Calu3 (cell line): ENCODE measurements at regions not wholly inside any gene's neighbourhood (a gene's known extent, or its start where the extent isn't known, plus 50 kb on each side); places are given as distances from the start of the nearest gene placed in this dataset.

Experiments used
- BruUV-seq: library from RNA; stranded (reverse); fragments of 400-500 nt; replicated peaks from 2 replicates; lab custom pipeline; 2021; lab: Mats Ljungman, UMichigan
- CTCF ChIA-PET: fragments of 300-600 bp; sonication (Branson Sonifier 250); formaldehyde crosslinking; loops from one replicate; lab custom pipeline; 2022; ENCODE audit warnings: antibody characterized with exemption; lab: Charles Lee
- DNase-seq: peaks from one replicate; pipeline ENCODE4 v3.0.0; 2022
- H3K27ac Mint-ChIP-seq: one replicate; pipeline ENCODE4 v1.8.0; 2022; ENCODE audit warnings: mixed read lengths; ENCODE audit not compliant: unreplicated experiment
- H3K27me3 Mint-ChIP-seq: one replicate; pipeline ENCODE4 v1.8.0; 2022; ENCODE audit warnings: mixed read lengths; ENCODE audit not compliant: unreplicated experiment
- H3K36me3 Mint-ChIP-seq: one replicate; pipeline ENCODE4 v1.8.0; 2022; ENCODE audit warnings: mild to moderate bottlenecking, moderate library complexity, mixed read lengths; ENCODE audit not compliant: insufficient read depth, unreplicated experiment
- H3K4me1 Mint-ChIP-seq: one replicate; pipeline ENCODE4 v1.8.0; 2022; ENCODE audit warnings: mild to moderate bottlenecking, low read depth, mixed read lengths; ENCODE audit not compliant: unreplicated experiment
- H3K4me3 Mint-ChIP-seq: one replicate; pipeline ENCODE4 v1.8.0; 2022; ENCODE audit warnings: mild to moderate bottlenecking, low read depth, moderate library complexity, mixed read lengths; ENCODE audit not compliant: unreplicated experiment
- H3K9me3 Mint-ChIP-seq: one replicate; pipeline ENCODE4 v1.8.0; 2022; ENCODE audit warnings: low read depth, mixed read lengths; ENCODE audit not compliant: unreplicated experiment
- intact Hi-C: fragments of 100-400 bp; cut with micrococcal nuclease; formaldehyde crosslinking; loops from one replicate; pipeline ENCODE4 v1.10.0; 2022; ENCODE audit not compliant: unreplicated experiment
- TF ChIP-seq, protein P1 (sequence below): fragments of 200-600 bp; IDR thresholded peaks from one replicate; pipeline ENCODE4 v1.8.0; 2022; ENCODE audit warnings: antibody characterized with exemption; ENCODE audit not compliant: unreplicated experiment

DNA sequence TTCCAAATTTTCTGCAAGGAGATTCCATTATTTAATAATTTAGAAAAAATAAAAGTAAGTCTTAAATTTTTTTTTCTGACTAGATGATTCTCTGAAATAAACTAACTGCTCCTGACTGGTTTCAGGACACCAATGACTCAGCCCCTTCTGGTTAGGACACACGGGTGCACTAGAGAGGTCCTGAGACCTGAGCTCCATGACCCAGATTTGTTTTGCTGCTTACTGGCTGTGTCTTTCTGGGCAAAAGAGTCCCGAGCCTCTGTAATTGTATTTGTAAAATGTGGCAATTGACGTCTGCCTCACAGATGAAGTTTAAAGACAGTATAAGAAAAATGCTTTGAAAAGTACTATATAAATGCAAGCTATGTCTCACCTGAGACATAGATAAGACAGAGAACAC is 89.1 kb downstream of the SLC24A2 start:
- TF ChIP-seq, protein P1, sequence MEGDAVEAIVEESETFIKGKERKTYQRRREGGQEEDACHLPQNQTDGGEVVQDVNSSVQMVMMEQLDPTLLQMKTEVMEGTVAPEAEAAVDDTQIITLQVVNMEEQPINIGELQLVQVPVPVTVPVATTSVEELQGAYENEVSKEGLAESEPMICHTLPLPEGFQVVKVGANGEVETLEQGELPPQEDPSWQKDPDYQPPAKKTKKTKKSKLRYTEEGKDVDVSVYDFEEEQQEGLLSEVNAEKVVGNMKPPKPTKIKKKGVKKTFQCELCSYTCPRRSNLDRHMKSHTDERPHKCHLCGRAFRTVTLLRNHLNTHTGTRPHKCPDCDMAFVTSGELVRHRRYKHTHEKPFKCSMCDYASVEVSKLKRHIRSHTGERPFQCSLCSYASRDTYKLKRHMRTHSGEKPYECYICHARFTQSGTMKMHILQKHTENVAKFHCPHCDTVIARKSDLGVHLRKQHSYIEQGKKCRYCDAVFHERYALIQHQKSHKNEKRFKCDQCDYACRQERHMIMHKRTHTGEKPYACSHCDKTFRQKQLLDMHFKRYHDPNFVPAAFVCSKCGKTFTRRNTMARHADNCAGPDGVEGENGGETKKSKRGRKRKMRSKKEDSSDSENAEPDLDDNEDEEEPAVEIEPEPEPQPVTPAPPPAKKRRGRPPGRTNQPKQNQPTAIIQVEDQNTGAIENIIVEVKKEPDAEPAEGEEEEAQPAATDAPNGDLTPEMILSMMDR = no peak
- DNase-seq = no peak
- peaks cover 34% of the 10 kb centered on the region for H3K27me3 Mint-ChIP-seq
- intact Hi-C loops = no loop called here
- H3K9me3 Mint-ChIP-seq = no peaks in the 10 kb centered on the region
- no peaks in the 10 kb centered on the region for H3K36me3 Mint-ChIP-seq
- H3K27ac Mint-ChIP-seq = no peak overlapping the region
- CTCF ChIA-PET = no interaction called here
- BruUV-seq = no TSS peak
- H3K4me1 Mint-ChIP-seq = no peaks in the 10 kb centered on the region
- H3K4me3 Mint-ChIP-seq = no peak overlapping the region

DNA sequence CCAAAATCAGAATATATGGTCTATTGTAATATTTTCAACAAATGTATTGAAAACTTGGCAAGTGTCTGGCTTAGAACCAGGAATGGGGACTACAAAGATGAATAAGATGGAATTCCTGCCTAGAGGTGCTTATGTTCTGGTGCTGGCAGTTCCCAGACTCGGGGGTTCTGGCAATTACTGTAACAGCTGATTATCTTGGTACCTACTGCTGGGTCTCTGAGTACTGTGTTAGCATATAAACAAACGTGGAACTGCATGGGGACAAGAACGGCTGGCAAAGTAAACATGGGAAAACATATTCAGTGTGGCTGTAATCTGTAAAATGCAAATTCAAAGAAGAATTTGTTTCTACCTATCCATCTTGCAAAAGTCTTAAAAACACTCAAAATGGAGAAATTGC is 89.9 kb downstream of the SLC24A2 start:
- no TSS peak for BruUV-seq
- CTCF ChIA-PET = no interaction called here
- intact Hi-C loops = no loop called here
- Mint-ChIP-seq H3K4me1 (no peaks in the 10 kb centered on the region), H3K9me3 (no peaks in the 10 kb centered on the region), H3K4me3 (no peak overlapping the region), H3K27ac (no peak overlapping the region), H3K27me3 (peaks cover 26% of the 10 kb centered on the region), H3K36me3 (no peaks in the 10 kb centered on the region)
- DNase-seq = no peak
- TF ChIP-seq, protein P1 = no peak

DNA sequence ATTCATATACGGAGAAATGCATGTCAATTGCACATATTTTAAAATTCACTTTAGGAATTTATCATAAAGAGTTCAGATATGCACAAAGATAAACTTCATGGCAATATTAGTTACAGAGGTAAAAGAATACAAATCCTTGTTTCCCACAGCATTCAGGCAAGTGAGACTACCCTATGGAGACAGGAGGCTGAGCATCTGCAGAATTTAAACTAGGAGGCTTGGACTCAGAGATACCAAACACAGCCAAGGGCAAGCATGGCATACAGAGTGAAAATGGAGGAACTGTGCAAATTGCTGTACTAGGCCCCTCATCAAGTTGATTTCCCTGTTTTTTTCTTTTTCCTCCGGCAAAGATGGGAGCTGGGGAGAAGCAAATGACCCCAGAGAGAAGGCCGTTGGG is 94.2 kb downstream of the SLC24A2 start:
- Mint-ChIP-seq H3K36me3 (no peaks in the 10 kb centered on the region), H3K4me3 (no peak overlapping the region), H3K27me3 (no peaks in the 10 kb centered on the region), H3K9me3 (no peaks in the 10 kb centered on the region), H3K27ac (no peak overlapping the region), H3K4me1 (no peaks in the 10 kb centered on the region)
- TF ChIP-seq, protein P1 = no peak
- no TSS peak for BruUV-seq
- CTCF ChIA-PET = no interaction called here
- intact Hi-C loops = no loop called here
- no peak for DNase-seq

DNA sequence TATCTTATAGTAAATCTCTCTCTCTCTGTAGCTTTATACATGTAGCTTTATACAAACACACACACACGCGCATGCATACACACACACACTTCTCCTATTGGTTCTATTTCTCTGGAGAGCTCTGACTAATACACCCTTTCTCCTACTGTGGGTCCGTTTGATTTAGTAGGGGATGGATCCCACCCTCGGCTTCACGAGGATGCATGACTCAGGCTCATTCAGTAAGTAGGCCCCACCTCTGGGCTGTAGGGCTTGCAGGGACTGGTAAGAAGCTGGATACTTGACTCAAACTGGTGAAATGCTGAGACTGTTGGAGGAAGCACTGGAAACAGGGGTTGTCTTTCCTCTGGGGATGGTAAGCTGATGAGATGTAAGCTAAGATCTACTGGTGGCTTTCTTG is 98.7 kb downstream of the SLC24A2 start:
- Mint-ChIP-seq H3K4me3 (no peak overlapping the region), H3K9me3 (no peaks in the 10 kb centered on the region), H3K36me3 (no peaks in the 10 kb centered on the region), H3K4me1 (no peaks in the 10 kb centered on the region), H3K27ac (no peak overlapping the region), H3K27me3 (peaks cover 4% of the 10 kb centered on the region)
- CTCF ChIA-PET = no interaction called here
- TF ChIP-seq, protein P1 = no peak
- no peak for DNase-seq
- intact Hi-C loops = no loop called here
- no TSS peak for BruUV-seq
